Right atrium auricular region (tissue), 2 donors: ENCODE measurements at regions not wholly inside any gene's neighbourhood (a gene's known extent, or its start where the extent isn't known, plus 50 kb on each side); places are given as distances from the start of the nearest gene placed in this dataset.

ENCODE experiments used
- DNase-seq: peaks from one replicate; pipeline ENCODE4 v3.0.0-alpha.2; 2019; ENCODE audit warnings: low spot score
- H3K27ac ChIP-seq, 2 donors: fragments of 200-600 bp; sonication (generic); 1 replicate in 1 of 2; 2 replicates in 1 of 2; pipeline ENCODE4 v1.5.1; 2016 to 2019
- H3K27me3 ChIP-seq, 2 donors: fragments of 200-600 bp; sonication (generic); one replicate each; pipeline versions ENCODE4 v1.5.1 to v1.6.0; 2017 to 2019
- H3K36me3 ChIP-seq: fragments of 200-600 bp; sonication (generic); one replicate; pipeline ENCODE4 v1.5.1; 2016
- H3K4me1 ChIP-seq, 2 donors: fragments of 200-600 bp; sonication (generic); one replicate each; pipeline versions ENCODE4 v1.5.1 to v1.6.0; 2017 to 2019
- H3K4me3 ChIP-seq, 2 donors: fragments of 200-600 bp; sonication (generic); 1 replicate in 1 of 2; 2 replicates in 1 of 2; pipeline ENCODE4 v1.5.1; 2017 to 2019; ENCODE audit warnings: mild to moderate bottlenecking in 1 of 2, moderate library complexity in 1 of 2
- H3K9me3 ChIP-seq, 2 donors: fragments of 200-600 bp; sonication (generic); one replicate each; pipeline ENCODE4 v1.5.1; 2019
- CTCF ChIP-seq, 2 donors: fragments of 200-600 bp; sonication (generic); IDR thresholded peaks; one replicate each; pipeline ENCODE4 v1.5.1; 2019; ENCODE audit warnings: antibody characterized with exemption in 2 of 2

GRCh38 chr5:88094906-88095496 is 173.6 kb downstream of the TMEM161B start:
- Histone ChIP-seq H3K36me3 (no peaks in the 10 kb centered on the region), H3K4me1 (no peaks in the 10 kb centered on the region), H3K9me3 (no peaks in the 10 kb centered on the region), H3K27me3 (no peaks in the 10 kb centered on the region), H3K27ac (no peak overlapping the region), H3K4me3 (no peak overlapping the region)
- no peak for TF ChIP-seq CTCF (IDR thresholded peaks at IDR 0.05)
- no peak for DNase-seq

DNA sequence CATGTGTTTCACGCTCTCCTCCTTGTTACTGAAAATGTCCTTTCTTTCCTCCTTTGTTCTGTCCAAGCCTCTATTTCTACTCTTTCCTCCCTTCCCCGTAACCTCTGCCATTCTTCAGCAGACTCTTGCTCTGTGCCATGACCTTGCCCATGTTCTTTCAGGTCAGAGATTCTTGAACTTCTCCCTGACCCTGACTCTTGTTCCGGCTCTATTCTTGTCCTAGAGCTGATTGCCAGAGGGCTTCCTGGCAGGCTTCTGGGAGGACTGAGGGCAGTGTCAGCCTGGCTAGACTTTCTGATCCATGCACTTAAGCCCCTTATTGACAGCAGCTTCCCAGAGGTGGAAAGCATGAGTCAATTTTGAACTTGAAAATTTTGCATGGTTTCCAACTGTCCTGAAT is 174.2 kb downstream of the TMEM161B start:
- H3K4me1 ChIP-seq = no peaks in the 10 kb centered on the region
- TF ChIP-seq CTCF (IDR thresholded peaks at IDR 0.05) = no peak

GRCh38 chr5:88093765-88094164 is 174.9 kb downstream of the TMEM161B start:
- Histone ChIP-seq H3K36me3 (no peaks in the 10 kb centered on the region), H3K4me1 (no peaks in the 10 kb centered on the region), H3K4me3 (no peak overlapping the region), H3K27ac (no peak overlapping the region), H3K9me3 (no peaks in the 10 kb centered on the region), H3K27me3 (no peaks in the 10 kb centered on the region)
- no peak for TF ChIP-seq CTCF (IDR thresholded peaks at IDR 0.05)
- DNase-seq = no peak

More for the DNA sequence above, 174.2 kb downstream of the TMEM161B start:
- no peaks in the 10 kb centered on the region for H3K36me3 ChIP-seq
- H3K27me3 ChIP-seq = no peaks in the 10 kb centered on the region
- H3K9me3 ChIP-seq = no peaks in the 10 kb centered on the region
- H3K27ac ChIP-seq = no peak overlapping the region
- H3K4me3 ChIP-seq = no peak overlapping the region
- no peak for DNase-seq

DNA sequence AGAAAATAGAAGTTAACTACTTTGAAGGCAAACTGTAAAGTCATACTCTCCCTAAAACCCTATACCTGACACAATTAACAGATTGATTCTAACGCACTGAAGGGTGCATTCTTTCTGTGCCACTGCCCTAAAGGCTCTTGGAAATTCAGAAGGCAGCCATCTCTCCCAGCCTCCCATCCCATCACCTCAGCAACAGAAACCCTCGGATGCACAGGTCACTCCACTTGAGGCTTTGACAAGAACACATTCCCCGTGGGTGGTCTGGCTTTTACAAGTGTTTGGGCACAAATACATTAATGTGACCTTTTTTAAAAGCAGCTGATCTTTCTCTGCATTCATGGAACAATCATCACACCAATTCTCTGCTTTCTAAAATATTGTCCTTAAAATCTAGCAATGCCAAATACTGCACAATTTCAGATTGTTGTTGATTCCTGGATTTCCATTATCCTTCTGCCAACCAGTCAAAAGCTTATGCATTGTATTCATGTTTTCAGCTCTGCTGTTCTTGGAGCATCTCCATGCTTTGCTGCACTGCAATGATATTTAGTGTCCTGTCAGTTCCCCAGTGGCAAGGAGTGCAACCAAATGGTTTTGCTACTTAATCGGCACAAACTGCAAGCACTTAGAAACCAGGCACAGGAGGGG is 175.6 kb downstream of the TMEM161B start:
- no peak for TF ChIP-seq CTCF (IDR thresholded peaks at IDR 0.05)
- Histone ChIP-seq H3K4me3 (no peak overlapping the region), H3K27ac (no peak overlapping the region), H3K36me3 (no peaks in the 10 kb centered on the region), H3K9me3 (no peaks in the 10 kb centered on the region), H3K4me1 (no peaks in the 10 kb centered on the region), H3K27me3 (no peaks in the 10 kb centered on the region)
- no peak for DNase-seq

- Histone ChIP-seq H3K9me3 (no peaks in the 10 kb centered on the region), H3K36me3 (no peaks in the 10 kb centered on the region), H3K27ac (no peak overlapping the region), H3K4me3 (no peak overlapping the region), H3K4me1 (no peaks in the 10 kb centered on the region), H3K27me3 (no peaks in the 10 kb centered on the region)
- no peak for TF ChIP-seq CTCF (IDR thresholded peaks at IDR 0.05)
- DNase-seq = no peak
Measured at GRCh38 chr5:88092358-88092757, 176.3 kb downstream of the TMEM161B start.

- H3K4me1 ChIP-seq = no peaks in the 10 kb centered on the region
- no peak overlapping the region for H3K4me3 ChIP-seq
- H3K27me3 ChIP-seq = no peaks in the 10 kb centered on the region
- no peak overlapping the region for H3K27ac ChIP-seq
- no peak for DNase-seq
- no peak for TF ChIP-seq CTCF (IDR thresholded peaks at IDR 0.05)
- no peaks in the 10 kb centered on the region for H3K36me3 ChIP-seq
- H3K9me3 ChIP-seq = no peaks in the 10 kb centered on the region
Measured at GRCh38 chr5:88090506-88090905, 178.1 kb downstream of the TMEM161B start.
